HepG2 (cell line): ENCODE measurements at regions not wholly inside any gene's neighbourhood (a gene's known extent, or its start where the extent isn't known, plus 50 kb on each side); places are given as distances from the start of the nearest gene placed in this dataset.

Experiments used
- ARID5B ChIP-seq: IDR thresholded peaks from 2 replicates; pipeline ENCODE4 v1.4.0; 2020; ENCODE audit warnings: mild to moderate bottlenecking, missing genetic modification reagents
- BHLHE40 ChIP-seq: IDR thresholded peaks from 2 replicates; pipeline ENCODE4 v1.6.1; 2011; ENCODE audit warnings: low read length, improper control_type of control experiment
- ESRRA ChIP-seq: sonication (generic); formaldehyde crosslinking; IDR thresholded peaks from 2 replicates; pipeline ENCODE4 v1.5.1; 2020; ENCODE audit warnings: mild to moderate bottlenecking, low read depth, missing genetic modification reagents
- FOXP1 ChIP-seq, 2 experiments: fragments of 450-650 bp in 1 of 2; IDR thresholded peaks; 2 replicates each; pipeline ENCODE4 v1.6.1; 2017 to 2018; ENCODE audit warnings: antibody characterized with exemption in 1 of 2
- GPN1 ChIP-seq: sonication (generic); formaldehyde crosslinking; IDR thresholded peaks from 2 replicates; pipeline ENCODE4 v1.5.1; 2020; ENCODE audit warnings: missing genetic modification reagents, borderline replicate concordance
- HHEX ChIP-seq: IDR thresholded peaks from 2 replicates; pipeline ENCODE4 v1.6.1; 2016; ENCODE audit warnings: control low read depth
- HMG20B ChIP-seq: conservative IDR thresholded peaks from 2 replicates; pipeline ENCODE4 v1.6.1; 2016; ENCODE audit warnings: missing genetic modification reagents, missing compliant biosample characterization
- KLF6 ChIP-seq: IDR thresholded peaks from 2 replicates; pipeline ENCODE4 v1.8.0; 2016; ENCODE audit warnings: missing biosample characterization, missing genetic modification reagents
- MAFK ChIP-seq, 2 experiments: IDR thresholded peaks in 1 of 2; conservative IDR thresholded peaks in 1 of 2; 2 replicates each; pipeline ENCODE4 v1.6.1; 2011; ENCODE audit warnings: improper control_type of control experiment in 2 of 2, low read length in 2 of 2
- MYC ChIP-seq: sonication (generic); formaldehyde crosslinking; IDR thresholded peaks from 2 replicates; pipeline ENCODE4 v1.9.0; 2021; ENCODE audit warnings: missing genetic modification reagents, borderline replicate concordance
- NFKBIZ ChIP-seq: IDR thresholded peaks from 2 replicates; pipeline ENCODE4 v1.6.1; 2018; ENCODE audit warnings: missing genetic modification reagents, missing compliant biosample characterization
- NR2F1 ChIP-seq, 2 experiments: fragments of 450-650 bp in 1 of 2; formaldehyde crosslinking in 1 of 2; IDR thresholded peaks; 2 replicates each; pipeline versions ENCODE4 v1.5.0 to v1.6.1; 2016 to 2020; ENCODE audit warnings: mild to moderate bottlenecking in 1 of 2, missing compliant biosample characterization in 1 of 2, missing genetic modification reagents in 1 of 2, moderate library complexity in 1 of 2
- PITX1 ChIP-seq: sonication (generic); formaldehyde crosslinking; IDR thresholded peaks from 2 replicates; pipeline ENCODE4 v1.5.1; 2020; ENCODE audit warnings: mild to moderate bottlenecking, missing genetic modification reagents
- REL ChIP-seq: sonication (generic); formaldehyde crosslinking; conservative IDR thresholded peaks from 2 replicates; pipeline ENCODE4 v1.8.0; 2022; ENCODE audit warnings: mild to moderate bottlenecking, missing genetic modification reagents, moderate library complexity
- SRF ChIP-seq: IDR thresholded peaks from 2 replicates; pipeline ENCODE4 v1.6.1; 2011; ENCODE audit warnings: mild to moderate bottlenecking, low read depth, low read length, moderate library complexity
- TARDBP ChIP-seq: sonication (generic); formaldehyde crosslinking; IDR thresholded peaks from 2 replicates; pipeline ENCODE4 v1.8.0; 2022; ENCODE audit warnings: mild to moderate bottlenecking, missing genetic modification reagents
- TMF1 ChIP-seq: sonication (generic); formaldehyde crosslinking; IDR thresholded peaks from 2 replicates; pipeline ENCODE4 v1.8.1; 2022; ENCODE audit warnings: low read depth, missing genetic modification reagents
- ZFX ChIP-seq: sonication (generic); formaldehyde crosslinking; IDR thresholded peaks from 2 replicates; pipeline ENCODE4 v1.4.0; 2020; ENCODE audit warnings: mild to moderate bottlenecking, low read depth, missing genetic modification reagents, moderate library complexity
- ZNF224 ChIP-seq: sonication (generic); formaldehyde crosslinking; IDR thresholded peaks from 2 replicates; pipeline ENCODE4 v1.5.0; 2020; ENCODE audit warnings: mild to moderate bottlenecking, missing genetic modification reagents
- ZNF274 ChIP-seq: sonication (generic); formaldehyde crosslinking; IDR thresholded peaks from 2 replicates; pipeline ENCODE4 v1.5.1; 2020; ENCODE audit warnings: mild to moderate bottlenecking, missing genetic modification reagents
- ZNF34 ChIP-seq: sonication (generic); formaldehyde crosslinking; IDR thresholded peaks from 2 replicates; pipeline ENCODE4 v1.4.0; 2020; ENCODE audit warnings: mild to moderate bottlenecking, missing genetic modification reagents, borderline replicate concordance
- ZNF430 ChIP-seq: sonication (generic); formaldehyde crosslinking; IDR thresholded peaks from 2 replicates; pipeline ENCODE4 v1.9.0; 2021; ENCODE audit warnings: mild to moderate bottlenecking, missing genetic modification reagents
- ZNF790 ChIP-seq: sonication (generic); formaldehyde crosslinking; IDR thresholded peaks from 2 replicates; pipeline ENCODE4 v1.8.0; 2022; ENCODE audit warnings: missing genetic modification reagents, mild to moderate bottlenecking, borderline replicate concordance
- ZNF850 ChIP-seq: sonication (generic); formaldehyde crosslinking; conservative IDR thresholded peaks from 2 replicates; pipeline ENCODE4 v1.9.0; 2021; ENCODE audit warnings: mild to moderate bottlenecking, missing genetic modification reagents
- ZNF878 ChIP-seq: sonication (generic); formaldehyde crosslinking; IDR thresholded peaks from 2 replicates; pipeline ENCODE4 v1.8.1; 2023; ENCODE audit warnings: mild to moderate bottlenecking, missing genetic modification reagents, moderate library complexity
- TF ChIP-seq, protein P1 (sequence below): sonication (generic); formaldehyde crosslinking; IDR thresholded peaks from 2 replicates; pipeline ENCODE4 v1.4.0; 2020; ENCODE audit warnings: missing genetic modification reagents

DNA sequence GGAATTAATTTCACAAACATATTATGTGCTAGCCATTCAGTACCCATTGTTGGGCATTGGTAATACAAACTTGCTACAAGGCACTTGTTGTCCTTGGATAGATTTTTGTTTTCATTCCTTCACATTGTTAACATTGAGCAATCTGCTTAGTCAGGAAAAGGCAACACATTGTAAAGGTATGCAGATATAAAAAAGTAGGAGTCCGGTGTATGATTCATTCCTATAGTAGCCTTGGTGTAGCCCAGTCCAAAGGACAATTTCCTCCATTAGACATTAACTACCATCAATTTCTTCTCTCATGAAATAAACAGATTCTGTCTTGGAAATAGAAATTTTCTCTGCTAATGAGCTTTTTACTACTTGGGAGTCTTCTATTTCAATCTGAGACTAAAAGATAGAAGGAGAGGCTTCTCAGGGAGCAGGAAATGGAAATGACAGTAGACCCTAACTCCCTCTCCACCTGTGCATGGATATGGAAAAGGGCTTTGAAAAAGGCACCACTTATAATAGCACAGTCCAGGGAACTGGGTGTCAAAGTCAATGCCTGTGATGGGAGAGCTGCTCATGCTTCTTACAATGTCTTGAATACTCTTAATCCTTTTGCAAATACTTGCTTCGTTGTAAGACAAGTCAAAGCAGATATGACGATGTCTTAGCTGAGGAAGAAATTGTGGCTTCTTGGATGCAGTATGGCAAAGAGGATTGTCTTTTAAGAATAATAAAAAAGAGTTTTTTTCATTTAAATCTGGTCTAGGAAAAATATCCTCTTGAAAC, 369.4 kb upstream of the CITED2 start (continued):
- TF ChIP-seq ZNF274 (no peak), ZNF878 (no peak), FOXP1 (IDR thresholded peaks at IDR 0.05) (peak; percentile 55; the same call in 1 of the 2 replicates), FOXP1 (CRISPR knock-in tag; IDR thresholded peaks at IDR 0.05) (0 out of 2 replicates have a peak, but pooled peaks have one; percentile 45), GPN1 (CRISPR knock-in tag) (no peak), TARDBP (no peak), ARID5B (CRISPR knock-in tag) (peak; percentile 44; the same call in 1 of the 2 replicates), ZNF430 (CRISPR knock-in tag) (no peak), ZNF224 (no peak), MYC (CRISPR knock-in tag) (no peak), TMF1 (no peak), KLF6 (CRISPR knock-in tag) (no peak), ZNF790 (CRISPR knock-in tag) (no peak), ESRRA (CRISPR knock-in tag) (no peak), ZNF34 (CRISPR knock-in tag) (no peak), HMG20B (no peak), SRF (no peak), ZFX (CRISPR knock-in tag) (no peak), HHEX (no peak), NR2F1 (CRISPR knock-in tag; IDR thresholded peaks at IDR 0.05) (no peak), NFKBIZ (CRISPR knock-in tag) (no peak), REL (CRISPR knock-in tag) (no peak), BHLHE40 (no peak), ZNF850 (CRISPR knock-in tag) (no peak), PITX1 (CRISPR knock-in tag) (no peak), MAFK (conservative IDR thresholded peaks at IDR 0.05 in 1 of 2, IDR thresholded peaks at IDR 0.05 in 1 of 2; ENCODE audit: low read length in 2 of 2) (peak; percentile 93 to 96)
- TF ChIP-seq, protein P1, sequence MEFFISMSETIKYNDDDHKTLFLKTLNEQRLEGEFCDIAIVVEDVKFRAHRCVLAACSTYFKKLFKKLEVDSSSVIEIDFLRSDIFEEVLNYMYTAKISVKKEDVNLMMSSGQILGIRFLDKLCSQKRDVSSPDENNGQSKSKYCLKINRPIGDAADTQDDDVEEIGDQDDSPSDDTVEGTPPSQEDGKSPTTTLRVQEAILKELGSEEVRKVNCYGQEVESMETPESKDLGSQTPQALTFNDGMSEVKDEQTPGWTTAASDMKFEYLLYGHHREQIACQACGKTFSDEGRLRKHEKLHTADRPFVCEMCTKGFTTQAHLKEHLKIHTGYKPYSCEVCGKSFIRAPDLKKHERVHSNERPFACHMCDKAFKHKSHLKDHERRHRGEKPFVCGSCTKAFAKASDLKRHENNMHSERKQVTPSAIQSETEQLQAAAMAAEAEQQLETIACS (CRISPR knock-in tag) = no peak
